ENCODE measurements at regions not wholly inside any gene's neighbourhood (a gene's known extent, or its start where the extent isn't known, plus 50 kb on each side); places are given as distances from the start of the nearest gene placed in this dataset.

DNA sequence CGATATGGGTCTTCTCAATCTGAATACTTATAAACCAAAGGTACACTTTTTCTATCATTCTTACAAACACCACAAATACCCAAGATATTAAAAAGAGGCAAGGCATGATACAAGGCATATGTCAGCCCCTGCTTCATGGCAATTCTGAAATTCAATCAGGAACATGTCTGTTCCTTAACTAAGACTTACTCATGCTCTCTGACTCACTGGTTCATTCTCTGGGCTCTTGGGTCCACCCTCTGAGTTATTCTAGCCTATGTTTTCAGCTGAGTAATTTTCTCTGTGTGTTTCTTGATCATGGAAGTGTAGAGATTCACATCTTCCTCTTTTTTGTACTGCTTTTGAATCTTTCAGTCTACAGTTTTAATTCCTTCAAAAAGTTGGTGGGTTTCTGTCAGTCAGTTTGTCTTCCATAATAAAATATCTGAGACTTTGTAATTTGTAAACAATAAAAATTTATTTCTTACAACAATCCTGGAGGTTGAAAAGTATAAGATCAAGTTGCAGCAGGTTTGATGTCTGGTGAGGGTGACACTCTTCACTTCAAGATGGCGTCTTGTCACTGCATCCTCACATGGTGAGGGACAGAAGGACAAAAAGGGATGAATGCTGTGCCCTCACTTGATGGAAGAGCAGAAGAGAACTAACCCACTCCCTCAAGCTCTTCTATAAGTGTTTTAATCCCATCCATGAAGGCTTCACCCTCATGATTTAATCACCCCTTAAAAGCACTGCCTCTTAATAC, 211.7 kb downstream of the FAM76B start:
- DNase-seq, result peak; percentile 2

DNA sequence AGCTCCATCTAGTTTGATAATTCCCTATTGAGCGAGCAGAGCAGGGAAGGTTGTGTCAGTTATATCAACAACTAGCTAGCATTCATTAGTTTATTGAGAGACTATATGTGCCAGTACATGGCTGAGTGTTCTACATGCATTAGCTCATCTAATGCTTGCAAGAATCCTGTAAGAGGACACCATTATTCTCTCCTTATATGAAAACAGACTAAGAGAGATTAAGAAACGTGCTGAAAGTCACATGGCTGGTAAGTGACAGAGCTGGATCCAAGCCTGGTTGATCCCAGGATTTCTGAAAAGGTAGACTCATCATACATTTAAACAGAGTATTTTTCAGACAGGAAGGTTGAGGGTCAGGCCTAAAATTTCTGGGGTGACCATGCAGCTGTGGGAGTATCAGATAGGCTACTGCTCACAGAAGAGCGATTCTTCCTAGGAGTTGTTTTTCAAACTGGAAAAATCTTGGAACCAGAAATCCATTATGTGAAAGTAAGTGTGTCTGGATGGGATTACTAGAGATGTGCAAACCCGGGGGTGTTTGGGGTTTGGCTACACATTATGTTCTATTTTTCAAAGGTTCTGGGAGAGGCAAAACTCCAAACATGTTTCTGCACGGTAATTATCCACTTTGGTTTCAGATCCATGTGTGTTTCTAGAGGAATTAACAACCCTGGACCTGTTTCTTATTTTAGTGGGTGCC, 213.3 kb downstream of the FAM76B start:
- DNase-seq, result no peak

DNA sequence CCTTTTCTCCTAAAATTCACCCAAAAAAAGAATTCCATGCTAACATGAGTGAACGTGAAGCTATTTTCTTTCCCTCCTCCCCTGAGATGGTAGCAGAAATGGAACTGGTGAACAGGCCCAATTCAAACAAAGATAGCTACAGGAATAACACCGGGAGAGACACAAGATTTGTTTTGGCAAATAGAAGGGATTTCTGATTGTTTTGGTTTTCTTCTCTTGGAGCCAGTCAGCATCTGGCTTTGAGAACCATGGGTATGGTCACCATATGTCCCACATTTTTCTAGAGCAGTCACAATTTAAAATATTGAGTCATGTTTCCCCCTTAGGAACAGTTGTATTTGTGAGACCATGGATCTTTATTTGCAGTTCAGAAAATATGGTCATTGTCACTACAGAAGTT, 214.1 kb downstream of the FAM76B start:
- no peak for DNase-seq

DNA sequence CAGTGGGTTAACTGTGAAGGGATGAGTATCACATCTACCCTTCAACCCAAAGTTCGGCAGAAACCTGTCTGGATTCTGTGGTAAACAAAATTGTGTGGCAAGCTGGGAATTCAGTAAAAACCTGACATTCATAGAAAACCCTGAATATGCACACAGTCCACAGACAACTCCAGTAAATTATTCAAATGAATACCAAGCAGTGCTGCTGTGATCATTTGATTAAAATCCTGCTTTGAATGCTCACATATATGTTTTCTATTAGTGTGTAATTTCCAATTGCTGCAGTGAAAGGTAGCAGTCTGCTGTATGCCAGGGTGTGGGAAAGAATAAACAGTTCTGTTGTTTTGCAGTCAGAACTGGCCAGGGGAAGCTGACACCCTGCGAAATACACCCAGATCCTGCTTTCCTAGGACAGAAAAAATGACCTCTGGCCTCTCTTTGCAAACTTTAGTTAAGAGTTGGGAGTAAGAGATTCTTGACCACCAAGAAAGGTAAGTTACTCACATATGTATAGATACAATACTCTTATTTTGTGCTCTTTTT, 217.8 kb downstream of the FAM76B start:
- no peak for DNase-seq

- no peak for DNase-seq
These were observed 218.7 kb downstream of the FAM76B start for GRCh38 chr11:95570845-95571244.

GRCh38 chr11:95569207-95569606, 220.4 kb downstream of the FAM76B start:
- DNase-seq, result no peak

- DNase-seq, result no peak
These were observed 221.3 kb downstream of the FAM76B start for GRCh38 chr11:95568281-95568680.

GRCh38 chr11:95567685-95568084, 221.9 kb downstream of the FAM76B start:
- no peak for DNase-seq

- no peak for DNase-seq
These were observed 223.4 kb downstream of the FAM76B start for GRCh38 chr11:95566211-95566610.

DNA sequence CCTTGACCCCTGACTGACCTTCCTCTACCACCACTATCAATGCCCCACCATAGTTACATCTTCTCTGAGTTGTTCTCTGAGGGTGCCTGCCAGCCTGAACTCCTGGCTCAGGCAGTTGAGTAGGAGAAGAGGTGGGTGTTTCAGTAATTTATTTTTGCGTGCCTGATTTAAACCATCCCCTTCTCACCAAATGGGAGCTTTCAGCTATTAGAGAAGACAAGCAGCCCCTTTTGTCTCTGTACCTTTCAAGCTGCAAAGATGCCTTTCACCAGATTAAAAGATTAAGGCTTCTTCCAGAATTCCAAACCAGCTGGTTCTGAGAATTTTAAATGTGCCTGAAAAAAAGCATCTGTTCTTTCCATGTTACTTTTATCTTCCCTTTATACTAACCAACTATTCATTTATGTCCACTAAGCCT, 223.8 kb downstream of the FAM76B start:
- no peak for DNase-seq

- DNase-seq, result no peak
These were observed 225.7 kb downstream of the FAM76B start for GRCh38 chr11:95563859-95564258.

DNA sequence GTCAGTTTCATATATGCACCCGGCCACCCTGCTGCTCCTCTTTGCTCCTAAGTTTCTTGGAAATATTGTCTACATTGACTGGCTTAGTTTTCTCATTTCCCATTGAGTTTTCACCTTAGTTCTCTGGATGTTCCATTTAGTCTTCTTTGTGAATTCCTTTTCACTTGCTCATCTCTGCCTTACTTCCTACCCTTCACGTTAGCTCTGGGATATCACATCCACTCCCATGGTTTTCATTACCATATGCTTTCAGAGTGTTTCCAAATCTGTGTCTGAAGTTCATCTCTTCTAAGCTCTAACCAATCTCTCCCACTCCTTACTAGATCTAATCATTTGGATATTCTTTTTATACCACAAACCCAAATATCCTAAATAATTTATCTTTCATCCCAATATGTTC, 226.4 kb downstream of the FAM76B start:
- no peak for DNase-seq

- DNase-seq, result no peak
These were observed 227.2 kb downstream of the FAM76B start for GRCh38 chr11:95562196-95562921.

DNA sequence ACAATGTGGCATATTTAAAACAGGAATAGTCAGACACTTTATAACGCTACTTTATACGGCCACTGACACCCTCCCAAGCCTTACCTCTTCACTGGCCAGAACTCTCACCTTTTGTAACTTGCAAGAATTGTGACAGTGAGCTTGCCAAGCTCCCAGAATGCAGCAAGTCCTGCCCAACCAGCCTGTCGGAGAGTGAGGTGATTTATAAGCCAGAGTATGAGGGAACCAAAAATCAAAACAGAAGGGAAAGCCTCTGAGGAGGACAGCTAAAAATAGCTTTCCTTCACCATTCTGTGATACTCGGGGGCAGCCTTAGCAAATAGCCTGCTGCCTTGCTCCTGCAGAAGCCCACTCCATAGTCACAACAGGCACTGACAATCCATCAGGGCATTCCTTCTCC, 229.7 kb downstream of the FAM76B start:
- DNase-seq, result no peak

- no peak for DNase-seq
These were observed 232.2 kb downstream of the FAM76B start for GRCh38 chr11:95557376-95557775.

GRCh38 chr11:95556342-95557163, 233.0 kb downstream of the FAM76B start:
- DNase-seq, result no peak

DNA sequence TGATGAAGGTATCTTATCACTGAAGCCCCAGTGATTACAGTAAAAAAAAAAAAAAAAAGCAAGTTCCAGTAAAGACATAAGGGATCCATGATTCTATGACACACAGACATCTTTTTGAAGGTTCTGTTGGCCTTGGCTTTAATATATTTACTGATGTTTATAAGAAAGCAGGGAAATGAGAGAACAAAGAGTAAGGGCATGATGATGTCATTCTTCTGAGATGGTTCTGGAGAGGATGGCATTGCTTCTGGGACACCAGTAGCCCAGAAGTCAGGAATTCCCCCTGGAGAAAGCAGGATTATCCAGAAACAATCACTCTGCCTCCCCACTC, 233.6 kb downstream of the FAM76B start:
- DNase-seq, result no peak

GRCh38 chr11:95554911-95555310, 234.7 kb downstream of the FAM76B start:
- no peak for DNase-seq

- no peak for DNase-seq
These were observed 240.3 kb downstream of the FAM76B start for GRCh38 chr11:95549301-95549700.

DNA sequence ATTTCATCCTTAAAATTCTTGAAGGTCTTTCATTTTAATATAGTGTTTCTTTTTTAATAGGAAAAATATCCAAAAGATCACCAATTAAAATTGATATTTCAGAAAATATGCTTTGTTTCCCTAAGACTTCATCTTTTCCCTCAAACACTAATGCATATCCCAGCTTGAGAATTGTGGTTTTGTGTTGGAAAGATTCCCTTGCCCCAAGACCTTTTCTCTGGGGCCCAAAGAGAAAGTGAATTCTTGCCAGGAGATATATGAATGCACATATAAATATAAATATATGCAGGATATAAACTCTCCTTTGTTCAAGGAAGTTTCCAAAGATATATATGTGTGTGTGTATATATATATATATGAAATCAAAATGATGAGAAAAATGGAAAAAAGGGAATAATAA, 241.2 kb downstream of the FAM76B start:
- no peak for DNase-seq

GRCh38 chr11:95547976-95548375, 241.6 kb downstream of the FAM76B start:
- no peak for DNase-seq

DNA sequence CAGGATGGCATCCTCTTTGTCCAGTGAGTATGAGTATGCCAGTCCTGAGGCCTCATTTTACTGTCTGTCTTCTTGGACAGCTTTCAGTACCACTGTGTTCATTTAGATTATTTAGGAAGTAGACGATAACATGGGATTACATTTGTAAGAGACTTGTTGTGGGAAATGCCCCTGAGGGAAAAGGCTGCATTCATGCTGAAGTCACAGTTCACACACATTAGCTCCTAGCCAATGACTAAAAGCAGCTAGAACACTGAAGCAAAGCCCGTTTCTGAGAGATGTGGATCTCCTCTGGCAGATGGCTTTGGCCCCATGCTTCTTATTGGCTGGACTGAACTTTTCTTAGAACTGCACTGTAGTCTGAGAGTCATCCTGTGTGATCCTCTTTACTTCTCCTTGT, 242.4 kb downstream of the FAM76B start:
- DNase-seq, result no peak

Data from DMS153 (cell line).